GM12874 (cell line): ENCODE measurements at regions not wholly inside any gene's neighbourhood (a gene's known extent, or its start where the extent isn't known, plus 50 kb on each side); places are given as distances from the start of the nearest gene placed in this dataset.

ENCODE experiments used
- TF ChIP-seq, protein P1 (sequence below): IDR thresholded peaks from 2 replicates; pipeline ENCODE4 v1.5.1; 2011; ENCODE audit warnings: low read depth, mild to moderate bottlenecking, control low read depth, low read length, moderate library complexity; ENCODE audit not compliant: insufficient read depth

DNA sequence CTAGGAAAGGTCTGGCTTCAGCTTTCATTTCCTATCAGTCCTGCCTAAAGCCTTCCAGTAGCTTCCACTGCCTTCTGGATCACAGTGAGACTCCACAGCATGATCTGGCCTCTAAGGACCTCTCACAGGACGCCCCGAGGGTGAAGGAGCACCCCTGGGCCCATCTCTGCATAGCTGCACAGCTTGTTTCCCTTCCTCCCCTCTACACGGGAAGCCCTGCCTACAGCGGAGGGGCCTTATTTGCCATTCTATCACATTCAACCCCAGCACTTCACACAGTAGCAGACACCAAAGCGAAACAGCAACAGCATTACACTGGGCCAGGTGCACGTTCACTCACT lies 162.3 kb upstream of the GRK3 start:
- TF ChIP-seq, protein P1, sequence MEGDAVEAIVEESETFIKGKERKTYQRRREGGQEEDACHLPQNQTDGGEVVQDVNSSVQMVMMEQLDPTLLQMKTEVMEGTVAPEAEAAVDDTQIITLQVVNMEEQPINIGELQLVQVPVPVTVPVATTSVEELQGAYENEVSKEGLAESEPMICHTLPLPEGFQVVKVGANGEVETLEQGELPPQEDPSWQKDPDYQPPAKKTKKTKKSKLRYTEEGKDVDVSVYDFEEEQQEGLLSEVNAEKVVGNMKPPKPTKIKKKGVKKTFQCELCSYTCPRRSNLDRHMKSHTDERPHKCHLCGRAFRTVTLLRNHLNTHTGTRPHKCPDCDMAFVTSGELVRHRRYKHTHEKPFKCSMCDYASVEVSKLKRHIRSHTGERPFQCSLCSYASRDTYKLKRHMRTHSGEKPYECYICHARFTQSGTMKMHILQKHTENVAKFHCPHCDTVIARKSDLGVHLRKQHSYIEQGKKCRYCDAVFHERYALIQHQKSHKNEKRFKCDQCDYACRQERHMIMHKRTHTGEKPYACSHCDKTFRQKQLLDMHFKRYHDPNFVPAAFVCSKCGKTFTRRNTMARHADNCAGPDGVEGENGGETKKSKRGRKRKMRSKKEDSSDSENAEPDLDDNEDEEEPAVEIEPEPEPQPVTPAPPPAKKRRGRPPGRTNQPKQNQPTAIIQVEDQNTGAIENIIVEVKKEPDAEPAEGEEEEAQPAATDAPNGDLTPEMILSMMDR, result no peak

DNA sequence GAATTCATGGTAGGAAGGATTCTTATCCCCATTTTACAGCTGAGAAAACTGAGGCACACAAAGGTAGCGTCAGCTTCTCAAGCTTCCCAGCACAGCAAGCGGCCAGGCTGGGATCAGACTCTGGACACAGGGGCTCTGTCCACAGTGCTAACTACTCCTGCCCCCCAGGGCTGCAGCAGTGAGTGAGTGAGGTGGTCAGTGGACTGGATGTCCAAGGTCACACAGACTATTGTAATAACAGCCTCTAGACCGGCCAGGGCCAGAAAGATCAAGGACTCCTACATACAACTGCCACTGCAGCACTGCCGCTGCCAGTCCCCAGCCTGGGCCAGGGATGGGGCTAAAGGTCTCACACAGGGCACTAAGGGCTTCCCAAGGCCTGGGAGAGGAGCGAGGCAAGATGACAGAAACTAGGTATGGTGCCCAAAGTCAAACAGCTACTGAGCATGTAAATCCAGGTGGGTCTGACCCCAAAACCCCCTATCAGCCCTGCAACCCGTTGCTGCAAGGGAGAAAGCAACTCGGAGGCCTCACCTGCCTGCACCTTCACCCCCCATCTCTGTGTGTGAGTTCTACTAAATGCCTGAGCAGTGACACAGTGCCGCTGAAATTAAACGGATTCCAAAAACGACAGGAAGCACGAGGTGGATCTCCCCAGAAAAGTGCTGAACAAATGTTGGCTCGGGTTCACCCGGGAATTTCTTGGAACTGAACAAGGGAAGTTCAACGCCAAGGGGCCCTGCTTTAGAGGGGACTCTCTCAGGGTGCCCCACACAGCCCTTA lies 161.8 kb upstream of the GRK3 start:
- TF ChIP-seq, protein P1, result no peak

DNA sequence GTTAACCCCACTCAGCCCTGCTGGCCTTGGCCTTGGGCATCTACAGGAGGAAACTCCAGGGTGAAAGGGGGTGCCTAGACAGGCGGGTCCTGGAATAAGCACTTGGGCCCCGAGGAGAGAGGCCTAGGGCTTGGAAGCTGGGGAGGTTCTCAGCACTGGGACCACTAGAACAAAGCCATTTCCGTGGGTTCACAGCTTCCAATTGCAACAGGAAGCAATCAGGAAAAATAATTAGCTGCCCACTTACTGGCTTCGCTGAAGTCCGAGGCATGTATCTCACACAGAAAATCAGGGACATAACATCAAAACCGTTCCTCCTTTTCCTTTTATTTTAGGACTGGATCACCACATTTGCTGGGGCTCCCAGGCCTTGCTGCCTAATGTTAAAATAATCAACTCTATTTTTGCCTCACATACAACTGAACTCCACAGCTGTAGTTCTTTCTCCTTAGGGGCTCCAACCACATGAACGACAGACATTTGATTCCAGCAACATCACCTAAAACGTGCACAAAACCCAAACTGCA lies 161.1 kb upstream of the GRK3 start:
- TF ChIP-seq, protein P1, result no peak

DNA sequence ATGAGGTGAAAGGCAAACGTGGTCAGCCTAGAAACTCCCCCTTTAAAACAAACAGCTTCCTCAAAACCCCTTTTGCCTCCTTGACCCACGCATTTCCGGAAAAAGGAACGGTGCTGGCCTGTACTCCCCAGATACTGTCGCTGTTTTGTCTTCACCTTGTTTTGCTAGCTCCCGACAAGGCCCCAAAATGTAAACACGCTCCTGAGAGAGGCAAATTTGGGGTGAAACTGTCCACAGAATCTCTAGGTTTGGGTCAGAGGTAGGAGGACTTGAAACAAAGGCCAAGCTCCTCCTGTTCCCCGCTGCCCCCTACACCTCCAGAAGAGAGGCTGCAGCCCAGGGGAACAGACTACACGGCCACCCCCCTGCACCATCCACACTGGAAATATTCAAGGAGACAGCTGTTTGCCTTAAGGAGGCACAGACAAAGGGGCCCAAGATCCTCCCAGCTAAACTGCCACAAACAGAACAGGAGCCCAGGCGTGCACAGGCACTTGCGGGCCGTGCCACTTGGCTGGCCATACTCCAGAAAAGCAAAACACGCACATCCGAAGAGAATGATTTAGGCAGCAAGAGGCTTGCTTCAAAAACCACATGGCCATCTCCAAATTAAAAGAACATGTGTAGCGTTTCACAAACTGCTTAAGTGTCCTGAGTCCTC lies 160.5 kb upstream of the GRK3 start:
- TF ChIP-seq, protein P1, result no peak

DNA sequence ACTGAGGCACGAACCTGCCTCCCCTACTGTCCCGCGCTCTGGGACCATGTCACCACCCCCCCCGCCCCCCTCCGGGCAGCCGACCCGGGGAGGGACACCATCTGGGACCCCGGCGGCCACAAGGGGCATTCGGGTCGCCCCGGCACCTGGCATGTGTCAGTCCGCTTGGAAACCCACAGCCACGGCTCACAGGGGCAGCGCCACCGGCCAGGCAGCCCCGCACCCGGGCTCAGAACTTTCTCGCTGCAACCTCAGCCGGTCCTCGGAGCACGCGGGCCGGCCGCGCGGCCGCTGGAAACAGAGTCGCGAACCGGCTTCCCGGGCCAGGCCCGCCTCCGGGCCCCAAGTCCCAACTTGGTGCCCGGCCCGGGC lies 159.9 kb upstream of the GRK3 start:
- TF ChIP-seq, protein P1, result no peak

DNA sequence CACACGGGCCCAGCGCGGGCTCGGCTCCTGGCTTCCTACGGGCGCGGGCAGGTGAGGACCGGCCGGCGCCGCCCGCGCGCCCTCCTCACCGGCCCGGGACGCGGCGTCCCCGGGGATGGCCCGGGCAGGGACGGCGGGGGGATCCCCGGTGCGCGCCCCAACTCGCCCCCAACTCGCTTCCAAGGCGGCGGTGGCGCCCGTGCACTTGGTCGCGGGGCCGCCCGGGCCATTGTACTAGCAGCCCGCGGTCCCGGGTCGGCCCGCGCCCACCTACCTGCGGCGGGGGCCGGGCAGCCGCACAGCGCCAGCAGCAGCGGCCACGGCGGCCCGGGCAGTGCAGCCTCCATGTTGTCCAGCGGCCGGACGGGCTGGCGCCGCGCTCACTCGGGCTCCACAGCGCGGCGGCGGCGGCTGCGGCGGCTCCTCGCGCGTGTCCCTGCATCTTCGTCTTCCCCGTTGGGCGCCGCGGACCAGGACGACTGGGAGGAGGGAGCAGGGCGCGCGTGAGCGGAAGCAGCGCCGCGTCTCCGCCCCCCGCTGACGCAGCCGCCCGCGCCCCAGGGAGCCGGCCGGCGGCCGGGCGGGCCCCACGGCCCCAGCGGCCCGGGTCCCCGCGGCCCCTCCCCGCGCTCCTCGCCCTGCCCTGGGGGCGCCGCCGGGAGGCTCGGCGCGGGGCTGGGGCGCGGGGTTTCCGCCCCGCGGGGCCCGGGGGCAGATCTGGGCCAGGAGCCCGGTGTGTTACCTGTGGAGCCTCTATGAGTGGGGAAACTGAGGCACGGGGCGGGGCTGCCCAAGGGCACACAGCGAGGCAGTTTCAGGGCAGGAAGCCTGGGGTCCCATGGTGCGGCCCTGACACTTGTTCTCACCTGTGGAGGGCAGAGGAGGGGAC lies 159.3 kb upstream of the GRK3 start:
- TF ChIP-seq, protein P1, result no peak
